NCI-H82 treated with DMSO at 0.1 percent for 48 hours (cell line): ENCODE measurements at regions not wholly inside any gene's neighbourhood (a gene's known extent, or its start where the extent isn't known, plus 50 kb on each side); places are given as distances from the start of the nearest gene placed in this dataset.

ENCODE experiments used
- DNase-seq: peaks from one replicate; lab custom pipeline; 2025; ENCODE audit not compliant: unreplicated experiment; lab: John Stamatoyannopoulos, UW

DNA sequence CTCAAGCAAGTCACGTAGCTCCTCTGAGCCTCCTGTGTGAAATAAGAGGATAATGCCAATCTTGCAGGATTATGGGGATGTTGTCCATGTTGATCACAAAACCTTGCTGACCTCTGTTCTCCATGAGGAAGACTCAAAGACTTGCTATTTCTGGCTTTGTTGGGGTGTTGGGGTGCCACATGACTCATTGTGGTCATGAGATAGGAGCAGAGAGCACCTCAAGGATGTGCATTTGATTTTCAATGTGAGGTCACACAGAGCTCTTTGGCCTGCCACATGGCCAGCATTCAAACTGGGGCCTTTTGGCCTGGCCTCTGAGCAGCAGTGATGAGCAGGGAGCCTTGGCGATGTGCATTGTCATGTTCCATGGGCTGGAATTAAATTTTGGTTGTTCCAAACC, 380.3 kb downstream of the GADD45G start:
- peak; percentile 7 for DNase-seq

DNA sequence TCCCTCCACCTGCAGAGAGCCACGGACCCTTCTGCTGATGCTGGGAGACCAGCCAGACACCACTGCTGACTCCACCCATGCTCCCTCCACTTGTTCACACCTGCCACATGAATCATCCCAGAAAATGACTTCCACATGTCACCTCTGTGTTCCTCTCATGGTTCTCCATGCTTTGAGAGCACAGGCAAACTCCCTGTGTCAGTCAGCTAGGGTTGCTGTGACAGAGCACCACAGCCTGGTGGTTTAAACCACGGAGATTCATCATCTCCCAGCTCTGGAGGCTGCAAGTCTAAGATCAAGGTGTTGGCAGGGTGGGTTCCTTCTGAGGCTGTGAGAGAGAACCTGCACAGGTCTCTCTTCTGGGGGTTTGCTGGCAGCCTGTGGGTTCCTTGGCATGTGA, 381.4 kb downstream of the GADD45G start:
- no peak for DNase-seq

DNA sequence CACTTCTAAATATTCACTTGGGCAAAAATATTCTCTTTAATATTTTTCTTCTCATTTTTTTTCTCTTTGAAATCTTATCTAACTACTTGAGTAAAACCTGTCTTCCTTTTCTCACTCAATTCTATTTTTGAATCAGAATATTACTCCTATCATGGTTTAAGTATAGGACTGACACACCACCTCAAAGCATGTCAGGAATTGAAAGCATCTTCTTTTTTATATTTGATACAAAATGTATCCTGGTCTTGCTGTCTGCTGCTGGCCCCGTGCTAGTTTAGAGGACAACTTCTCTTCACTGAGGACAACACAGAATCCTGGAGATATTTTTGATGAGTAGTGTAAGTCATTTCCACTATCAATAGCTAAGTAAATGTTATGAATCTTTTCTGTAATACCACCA, 383.6 kb downstream of the GADD45G start:
- no peak for DNase-seq

DNA sequence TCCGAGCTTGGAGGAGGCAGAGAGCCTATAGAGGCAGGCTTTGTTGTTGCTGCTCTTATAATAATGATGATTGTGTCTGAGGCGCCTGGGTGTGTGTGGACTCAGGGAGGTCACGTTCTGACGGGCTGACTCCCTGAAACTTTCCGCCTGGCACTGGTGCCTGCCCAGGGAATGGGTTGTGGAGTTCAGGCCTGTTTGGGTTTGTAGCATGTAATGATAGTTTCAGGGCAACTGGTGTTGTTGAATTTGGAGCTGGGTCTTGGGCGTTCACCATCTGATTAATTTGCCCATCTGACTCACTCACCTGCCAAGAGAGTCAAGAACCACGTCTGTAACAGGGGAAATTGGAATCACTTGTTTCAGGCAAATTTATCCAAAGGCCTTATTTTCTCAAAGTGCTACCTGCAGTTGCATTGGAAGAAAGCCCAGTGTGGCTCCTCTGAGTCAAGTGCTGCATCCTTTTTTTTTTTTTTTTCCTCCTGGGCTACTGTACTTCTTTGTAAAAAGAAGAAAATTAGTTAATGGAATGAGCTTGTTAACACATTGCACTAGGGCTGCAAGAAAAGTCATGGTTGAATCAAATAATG, 386.5 kb downstream of the GADD45G start:
- DNase-seq, result no peak

DNA sequence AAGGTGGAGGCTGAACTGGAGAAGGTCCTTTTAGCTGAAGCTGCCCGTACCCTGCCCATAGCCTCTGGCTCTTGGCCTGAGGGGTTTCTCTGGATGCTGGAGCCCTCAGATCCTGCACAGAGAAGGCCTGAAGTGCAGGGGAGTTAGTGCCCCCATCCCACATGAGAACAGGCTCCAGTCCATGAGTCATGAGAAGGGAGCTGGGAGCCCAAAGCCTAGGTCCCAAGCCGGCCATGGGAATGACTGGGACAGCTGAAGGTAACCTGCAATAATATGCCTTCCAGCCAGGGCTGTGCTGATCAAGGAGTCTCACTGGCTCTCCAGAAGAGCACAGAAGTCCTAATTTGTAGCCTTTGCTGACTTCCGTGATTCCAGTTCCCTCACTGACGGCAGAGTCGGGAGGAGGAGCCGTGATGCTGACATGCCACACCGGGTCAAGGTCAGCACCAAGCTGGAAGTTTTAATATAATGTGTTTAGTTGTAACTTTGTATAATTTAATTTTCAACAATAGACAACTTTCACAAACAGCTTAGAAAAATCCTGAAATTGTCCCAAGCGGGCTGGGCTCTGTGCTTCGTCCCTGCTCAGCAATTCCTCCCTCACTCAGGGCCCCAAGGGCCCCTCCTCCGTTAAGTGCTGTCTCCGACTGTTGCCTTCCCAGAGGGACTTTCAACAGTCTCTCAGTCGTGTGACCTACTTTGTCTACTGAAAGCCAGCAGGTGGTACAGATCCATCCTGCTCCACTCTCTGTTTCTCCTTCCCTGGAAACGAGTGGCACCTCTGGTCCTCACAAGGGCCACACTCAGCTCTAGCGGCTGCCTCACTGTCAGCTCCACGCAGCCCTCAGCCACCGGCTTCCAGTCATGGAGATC, 387.8 kb downstream of the GADD45G start:
- DNase-seq, result no peak

DNA sequence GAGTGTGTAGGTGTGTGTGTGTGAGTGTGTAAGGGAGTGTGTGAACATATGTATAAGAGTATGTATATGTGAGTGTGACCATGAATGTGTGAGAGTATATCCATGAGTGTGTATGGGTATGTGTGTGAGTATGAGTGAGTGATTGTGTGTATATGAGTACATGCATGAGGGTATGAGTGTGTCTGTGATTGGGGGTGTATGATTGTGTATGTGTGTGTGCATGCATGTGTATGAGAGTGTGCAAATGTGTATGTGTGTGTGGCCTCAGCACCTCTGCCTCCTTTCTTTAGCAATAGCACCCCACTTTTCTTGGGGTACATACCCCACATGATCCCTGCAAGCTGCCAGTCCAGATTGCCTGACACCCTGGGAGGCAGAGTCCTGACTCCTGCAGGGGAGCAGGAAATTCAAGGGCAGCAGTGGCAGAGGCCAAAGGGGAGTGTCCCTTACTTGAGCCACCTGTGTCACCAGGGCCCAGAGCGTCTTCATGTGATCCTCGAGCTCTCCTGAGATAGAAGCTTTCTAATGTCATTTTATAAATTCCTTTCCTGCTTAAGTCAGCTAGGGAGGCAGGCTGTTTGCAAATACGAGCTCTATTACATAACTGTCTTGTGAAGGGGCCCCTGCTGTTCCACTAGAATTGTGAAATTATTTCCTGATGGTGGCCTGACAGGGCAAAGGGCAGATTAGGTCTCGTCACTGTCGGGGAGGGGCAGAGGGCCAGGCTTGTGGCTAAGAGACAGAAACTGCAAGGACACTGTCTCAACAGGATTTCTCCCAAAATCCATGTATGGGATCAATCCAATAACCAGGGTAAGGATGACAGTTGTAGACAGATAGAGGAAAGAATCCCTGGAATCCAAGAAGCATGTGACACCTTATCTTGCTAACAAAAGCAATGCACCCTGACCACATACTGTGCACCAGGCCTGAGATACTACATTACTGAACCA, 389.1 kb downstream of the GADD45G start:
- no peak for DNase-seq

DNA sequence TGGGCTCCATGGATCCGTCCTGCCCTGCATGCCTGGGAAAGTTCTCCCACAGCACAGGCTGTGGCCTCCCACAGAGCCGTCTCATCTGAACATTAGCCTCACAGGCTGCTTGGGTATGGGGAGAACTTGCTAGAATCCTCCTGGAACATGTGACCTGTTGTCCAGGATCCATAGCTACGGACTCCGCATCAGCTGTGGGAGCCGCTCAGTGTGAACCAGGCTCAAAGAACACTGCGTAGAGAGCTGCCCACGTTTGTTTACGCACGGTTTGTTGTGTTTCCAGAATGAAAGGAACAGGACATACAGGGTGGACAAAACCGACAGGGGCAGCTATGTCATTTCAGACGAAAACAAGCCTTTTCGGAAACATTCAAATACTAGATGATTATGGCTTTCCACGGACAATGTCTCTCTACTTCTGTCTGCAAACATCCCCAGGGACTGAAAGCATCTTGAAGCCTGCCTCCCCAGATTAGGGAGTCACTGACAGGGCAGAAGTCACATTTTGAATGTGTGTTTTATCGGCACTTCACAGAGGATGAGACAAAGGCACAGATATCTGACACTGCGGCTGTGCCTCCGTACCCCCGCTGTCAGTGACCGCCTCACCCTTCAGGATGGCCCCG, 390.3 kb downstream of the GADD45G start:
- no peak for DNase-seq

DNA sequence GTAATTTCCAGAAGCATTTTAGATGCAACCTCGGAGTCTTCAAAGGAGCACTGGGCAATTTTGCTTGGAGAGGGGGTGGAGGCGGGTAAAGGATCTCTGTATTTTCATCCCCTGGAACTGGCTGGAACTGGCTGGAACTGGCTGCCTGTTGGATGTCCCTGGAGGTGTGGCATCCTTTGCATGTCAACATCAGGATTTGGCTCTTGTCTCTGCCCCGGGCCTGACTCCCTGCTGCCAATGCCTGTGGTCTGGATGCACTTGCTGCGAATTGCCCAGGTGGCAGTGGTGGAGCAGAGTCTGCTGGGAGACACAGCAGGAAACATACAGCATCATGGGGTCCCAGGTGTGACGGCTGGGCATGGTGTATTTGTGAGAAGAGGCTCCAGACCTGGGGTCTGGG, 391.3 kb downstream of the GADD45G start:
- DNase-seq, result no peak

DNA sequence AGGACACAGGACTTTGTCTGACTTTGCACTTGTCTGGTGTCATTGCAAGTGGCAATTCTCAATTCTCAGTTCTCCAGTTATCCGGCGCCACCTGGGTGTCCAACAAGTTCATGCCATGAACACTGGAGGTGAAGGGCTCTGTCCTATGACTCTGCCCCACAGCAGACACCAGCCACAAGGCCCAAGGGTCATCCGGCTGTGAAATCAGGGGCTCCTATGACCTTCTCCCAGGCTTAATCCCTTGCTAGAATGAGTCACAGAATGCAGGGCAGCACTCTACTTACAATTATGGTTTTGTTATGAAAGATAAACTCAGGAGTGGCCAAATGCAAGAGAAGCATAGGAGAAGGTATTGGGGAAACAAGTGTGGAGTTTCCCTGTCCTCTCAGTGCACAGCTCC, 392.0 kb downstream of the GADD45G start:
- no peak for DNase-seq

DNA sequence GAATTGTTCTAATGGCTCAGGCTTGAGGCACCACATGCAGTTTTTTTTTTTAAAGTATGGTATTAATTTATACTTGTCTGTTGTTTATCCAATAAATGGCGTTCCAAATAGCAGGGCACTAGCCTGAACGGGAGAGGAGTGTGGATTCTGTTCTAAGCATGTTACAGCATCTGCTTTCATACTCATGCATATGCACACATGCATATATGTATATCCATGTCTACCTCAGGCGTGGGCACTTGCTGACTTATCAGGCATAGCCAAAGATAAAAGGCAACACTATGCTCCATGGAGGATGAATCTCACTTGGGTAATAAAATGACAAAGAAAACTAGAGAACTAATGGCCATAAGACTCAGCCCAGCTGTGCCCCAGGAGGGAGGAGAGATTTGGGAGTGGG, 393.8 kb downstream of the GADD45G start:
- no peak for DNase-seq

DNA sequence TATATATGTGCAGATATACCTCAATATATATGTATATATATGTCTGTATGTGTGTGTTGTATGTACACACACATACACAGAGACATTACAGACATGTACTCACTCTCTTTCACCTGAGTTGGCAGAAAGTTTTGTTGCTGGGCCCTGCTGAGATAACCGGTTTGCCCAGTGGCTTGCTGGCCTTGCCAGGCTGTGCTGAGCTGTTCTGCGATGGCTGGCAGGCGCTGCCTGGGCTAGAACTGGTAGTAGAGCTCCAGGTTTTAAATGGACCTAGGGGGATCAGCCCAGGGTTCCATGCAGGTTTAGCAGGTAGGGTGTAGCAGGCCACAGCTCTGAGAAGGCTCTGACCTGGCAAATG, 394.3 kb downstream of the GADD45G start:
- DNase-seq, result no peak

DNA sequence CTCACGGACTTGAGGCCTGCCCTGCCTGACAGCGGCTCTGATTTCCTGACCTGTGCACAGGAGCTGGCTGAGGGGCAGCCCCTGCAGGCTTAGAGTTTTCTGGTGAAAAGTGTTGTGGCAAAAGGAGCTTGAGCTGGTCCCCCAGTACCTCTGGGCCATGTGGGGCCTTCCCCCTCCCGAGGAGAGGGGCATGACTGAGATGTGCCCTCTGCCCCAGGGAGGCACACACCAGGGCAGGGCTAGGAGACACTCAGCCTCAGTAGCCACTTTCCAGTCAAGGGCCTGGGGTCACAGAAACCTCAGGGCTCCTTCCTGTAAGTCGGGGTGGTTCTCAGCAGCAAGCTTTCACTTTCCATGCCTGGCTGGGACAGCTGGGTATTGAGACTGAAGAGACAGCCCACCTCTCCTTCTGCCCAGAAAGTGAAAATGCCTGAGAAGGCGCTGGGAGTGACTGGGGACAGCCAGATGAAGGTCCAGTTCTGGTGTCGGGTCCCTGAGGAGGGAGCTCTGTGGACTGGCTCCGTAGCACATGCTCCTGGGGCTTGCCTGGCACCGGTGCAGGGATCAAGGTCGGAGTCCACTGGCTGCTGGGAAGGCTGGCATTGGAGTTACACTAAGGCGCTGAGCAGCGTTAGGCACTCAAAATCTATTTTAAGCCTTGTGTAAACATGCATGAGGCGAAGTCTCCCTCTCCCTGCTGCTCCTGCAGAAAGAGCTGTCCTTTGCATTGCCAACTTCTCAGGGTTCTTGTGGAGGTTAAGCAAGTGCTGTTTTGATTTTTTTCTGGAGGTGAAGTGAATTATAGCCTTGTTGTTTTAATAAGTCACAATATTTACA, 394.9 kb downstream of the GADD45G start:
- peak; percentile 48 for DNase-seq

DNA sequence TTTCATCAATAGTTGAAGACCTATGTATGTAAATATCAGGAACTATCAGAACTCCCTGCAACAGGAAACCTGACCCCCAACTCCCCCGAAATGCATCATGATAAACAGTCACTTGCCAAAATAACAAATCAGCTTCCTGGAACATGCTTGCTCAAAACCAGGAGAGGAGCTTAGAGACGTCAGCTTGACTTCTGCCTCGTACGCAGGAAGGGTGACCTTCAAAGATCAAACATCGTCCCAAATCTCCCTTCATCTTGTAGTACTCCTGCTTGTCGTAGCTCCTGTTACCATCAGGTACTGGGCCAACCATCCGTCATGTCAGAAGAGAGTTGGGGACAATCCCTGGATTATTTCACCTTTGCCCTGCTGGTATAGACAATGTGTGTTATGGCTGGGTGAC, 396.1 kb downstream of the GADD45G start:
- peak; percentile 29 for DNase-seq

DNA sequence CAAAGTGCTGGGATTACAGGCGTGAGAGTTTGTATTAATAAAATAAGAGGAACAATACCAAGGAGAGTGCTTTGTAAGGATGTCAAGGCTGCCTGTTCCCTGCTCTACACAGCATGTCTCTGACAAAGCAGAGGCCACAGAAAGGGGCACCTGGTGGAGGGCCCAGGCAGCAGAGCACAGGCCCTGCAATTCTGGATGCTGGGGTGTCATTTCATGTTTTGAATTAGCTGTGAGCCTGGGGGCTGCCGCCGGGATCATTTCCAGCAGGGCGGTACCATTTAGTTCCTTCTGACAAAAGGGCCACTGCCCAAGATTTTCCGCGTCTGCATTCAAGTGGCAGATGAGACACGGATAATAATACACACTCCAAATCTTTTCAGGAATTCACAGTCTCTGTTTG, 396.9 kb downstream of the GADD45G start:
- no peak for DNase-seq

DNA sequence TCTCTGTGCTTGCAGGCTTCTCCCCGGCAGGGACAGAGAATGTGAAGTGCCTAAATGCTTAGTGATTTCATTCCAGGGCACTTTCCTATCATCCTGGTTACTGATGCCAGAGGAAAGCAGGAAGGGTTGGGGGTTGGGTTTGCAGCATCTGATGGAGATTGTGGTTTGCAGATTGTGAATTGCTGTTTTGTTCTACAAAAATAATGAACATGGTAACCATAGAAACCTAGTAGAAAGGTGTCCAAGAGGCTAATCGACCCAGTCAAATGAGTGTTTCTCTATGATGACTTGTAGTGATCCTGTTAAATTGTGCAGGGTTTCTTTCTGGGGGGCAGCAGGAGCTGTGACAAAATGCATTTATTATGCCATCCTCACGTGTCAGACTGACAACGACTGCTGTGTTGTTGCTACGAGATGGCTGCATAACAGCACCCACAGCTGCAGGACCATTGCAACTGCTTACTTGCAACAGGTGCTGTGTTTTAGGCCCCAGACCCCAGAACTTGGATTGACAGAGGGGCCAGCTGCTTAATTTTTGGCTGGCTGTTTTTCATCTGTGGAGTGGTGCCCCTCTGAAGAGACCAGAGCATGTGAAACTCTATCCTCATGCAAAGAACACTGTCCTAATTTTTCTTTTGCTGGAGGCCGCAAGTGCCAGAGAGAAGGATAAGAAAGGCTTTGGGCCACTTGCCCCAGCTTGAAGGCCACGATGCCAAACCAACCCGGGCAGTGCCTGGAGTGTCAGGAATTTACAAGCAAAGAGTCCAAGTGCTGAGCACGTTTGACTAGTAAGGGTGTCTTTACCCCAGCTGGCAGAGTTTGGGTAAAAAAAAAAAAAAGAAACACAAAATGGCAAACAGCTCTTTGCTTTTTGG, 397.8 kb downstream of the GADD45G start:
- no peak for DNase-seq

DNA sequence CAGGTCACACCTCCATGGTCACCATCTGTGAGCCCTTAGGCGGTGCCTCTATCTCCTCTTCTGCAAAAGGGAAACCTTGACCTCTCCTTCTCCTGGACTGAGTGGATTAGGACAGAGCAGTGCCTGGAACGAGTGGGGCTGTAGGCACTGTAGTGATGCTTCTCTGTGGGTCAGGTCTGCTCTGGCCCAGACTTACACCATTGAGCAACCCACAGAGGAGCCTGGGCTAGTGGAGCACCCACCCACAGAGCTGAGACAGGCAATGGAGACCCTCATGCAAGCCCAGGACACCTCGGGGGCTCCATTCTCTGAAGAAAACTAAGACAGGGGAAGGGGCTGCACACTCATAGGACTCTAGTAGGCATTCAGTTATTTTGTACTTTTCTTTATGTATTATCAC, 400.6 kb downstream of the GADD45G start:
- no peak for DNase-seq

DNA sequence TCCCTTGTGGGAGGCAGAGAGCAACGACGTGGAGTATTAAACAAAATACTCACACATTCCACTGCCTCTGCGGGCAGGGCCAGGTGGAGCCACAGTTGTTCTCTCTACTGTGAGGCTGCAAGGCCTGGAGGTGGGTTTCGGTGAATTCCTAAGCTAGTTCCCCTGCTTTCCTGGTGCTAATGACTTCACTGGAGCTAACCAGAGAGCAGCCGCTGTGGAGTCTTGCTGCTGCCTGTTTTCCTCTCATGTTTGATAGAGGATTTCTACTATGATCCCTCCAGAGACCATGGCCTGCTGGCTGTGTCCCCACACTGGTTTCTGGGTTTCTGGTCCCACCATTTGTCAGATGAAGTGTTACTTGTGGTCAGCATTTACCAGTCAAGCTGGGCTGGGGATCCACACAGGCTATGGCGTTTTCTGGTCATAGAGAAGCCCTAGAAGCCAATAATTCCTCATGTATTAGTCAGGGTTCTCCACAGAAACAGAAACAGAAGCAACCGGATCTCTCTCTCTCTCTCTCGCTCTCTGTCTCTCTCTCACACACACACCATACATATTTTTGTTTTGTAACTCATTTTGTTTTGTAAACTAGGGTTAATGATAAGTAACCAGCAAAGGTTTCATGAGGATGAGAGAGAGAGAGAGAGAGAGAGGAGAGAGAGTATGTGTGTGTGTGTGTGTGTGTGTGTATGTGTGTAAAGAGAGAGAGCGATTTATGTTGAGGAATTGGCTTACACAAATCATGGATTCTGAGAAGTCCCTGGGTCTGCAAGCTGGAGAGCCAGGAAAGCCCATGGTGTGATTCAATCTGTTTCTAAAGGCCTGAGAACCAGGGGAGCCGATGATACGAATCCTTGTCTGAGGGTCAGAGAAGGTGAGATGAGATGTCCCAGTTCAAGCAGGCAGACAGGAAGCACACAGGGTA, 403.0 kb downstream of the GADD45G start:
- DNase-seq, result no peak

DNA sequence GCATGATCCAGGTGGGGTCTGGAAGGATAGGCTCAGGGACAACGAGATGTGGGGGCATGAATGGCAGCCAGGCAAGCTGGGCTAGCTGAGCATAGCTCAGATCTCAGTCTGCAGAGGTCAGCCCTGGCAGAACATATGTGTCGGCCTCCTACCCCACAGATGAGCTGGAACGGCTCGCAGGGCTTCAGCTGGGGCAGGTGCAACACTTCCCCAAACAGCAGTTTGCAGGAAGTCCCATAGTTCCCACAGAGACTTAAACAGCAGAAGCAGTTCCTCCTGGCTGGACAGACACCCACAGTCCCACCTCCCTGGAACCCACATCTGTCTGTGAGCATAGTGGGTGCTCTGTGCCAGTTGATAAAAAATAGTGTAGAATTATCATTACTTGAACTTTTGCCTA, 404.6 kb downstream of the GADD45G start:
- DNase-seq, result no peak
